SK-N-SH (cell line): ENCODE measurements at regions not wholly inside any gene's neighbourhood (a gene's known extent, or its start where the extent isn't known, plus 50 kb on each side); places are given as distances from the start of the nearest gene placed in this dataset.

ENCODE experiments used
- EP300 ChIP-seq, 2 experiments: IDR thresholded peaks; 2 replicates each; pipeline versions ENCODE4 v1.4.0 to v1.6.1; 2012; ENCODE audit warnings: borderline replicate concordance in 1 of 2, low read depth in 1 of 2, low read length in 1 of 2
- JUND ChIP-seq: IDR thresholded peaks from 2 replicates; pipeline ENCODE4 v1.4.0; 2012
- MXI1 ChIP-seq: IDR thresholded peaks from 2 replicates; pipeline ENCODE4 v1.6.1; 2012; ENCODE audit warnings: mild to moderate bottlenecking, low read depth, low read length, improper control_type of control experiment
- POLR2AphosphoS5 ChIP-seq: IDR thresholded peaks from 2 replicates; pipeline ENCODE4 v1.6.1; 2012; ENCODE audit warnings: low read depth, low read length
- RCOR1 ChIP-seq: fragments of 150-350 bp; IDR thresholded peaks from 2 replicates; pipeline ENCODE4 v1.6.1; 2017; ENCODE audit warnings: antibody characterized with exemption, low read length
- RXRA ChIP-seq: IDR thresholded peaks from 2 replicates; pipeline ENCODE4 v1.4.0; 2012; ENCODE audit warnings: low read depth, mild to moderate bottlenecking, borderline replicate concordance
- SIN3A ChIP-seq: IDR thresholded peaks from 2 replicates; pipeline ENCODE4 v1.6.1; 2012; ENCODE audit warnings: low read depth, mild to moderate bottlenecking, low read length, moderate library complexity, borderline replicate concordance
- TF ChIP-seq, protein P1 (sequence below): fragments of 200-600 bp; sonication (generic); IDR thresholded peaks from 2 replicates; pipeline ENCODE4 v1.6.1; 2017; ENCODE audit warnings: antibody characterized with exemption, mild to moderate bottlenecking, moderate library complexity
- TF ChIP-seq, protein P2 (sequence below): IDR thresholded peaks from 2 replicates; pipeline ENCODE4 v1.4.0; 2012; ENCODE audit warnings: low read depth

DNA sequence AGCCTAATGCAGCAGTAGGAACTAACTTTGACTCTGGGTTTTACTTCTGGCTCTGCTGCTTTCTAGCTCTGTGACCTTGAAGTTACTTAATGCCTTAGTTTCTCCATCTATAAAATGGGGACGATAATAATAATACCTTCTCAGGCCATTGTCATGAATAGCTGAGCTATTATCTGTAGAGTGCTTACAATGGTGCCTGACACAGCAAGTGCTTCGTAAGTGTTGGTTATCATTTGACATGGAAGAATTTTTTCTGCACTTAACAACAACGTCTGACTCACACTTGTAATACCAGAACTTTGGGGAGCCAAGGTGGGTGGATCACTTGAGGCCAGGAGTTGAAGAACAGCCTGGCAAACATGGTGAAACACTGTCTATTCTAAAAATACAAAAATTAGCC lies 140.5 kb downstream of the ARL4A start:
- no peak for TF ChIP-seq JUND
- TF ChIP-seq MXI1 = no peak
- TF ChIP-seq, protein P1, sequence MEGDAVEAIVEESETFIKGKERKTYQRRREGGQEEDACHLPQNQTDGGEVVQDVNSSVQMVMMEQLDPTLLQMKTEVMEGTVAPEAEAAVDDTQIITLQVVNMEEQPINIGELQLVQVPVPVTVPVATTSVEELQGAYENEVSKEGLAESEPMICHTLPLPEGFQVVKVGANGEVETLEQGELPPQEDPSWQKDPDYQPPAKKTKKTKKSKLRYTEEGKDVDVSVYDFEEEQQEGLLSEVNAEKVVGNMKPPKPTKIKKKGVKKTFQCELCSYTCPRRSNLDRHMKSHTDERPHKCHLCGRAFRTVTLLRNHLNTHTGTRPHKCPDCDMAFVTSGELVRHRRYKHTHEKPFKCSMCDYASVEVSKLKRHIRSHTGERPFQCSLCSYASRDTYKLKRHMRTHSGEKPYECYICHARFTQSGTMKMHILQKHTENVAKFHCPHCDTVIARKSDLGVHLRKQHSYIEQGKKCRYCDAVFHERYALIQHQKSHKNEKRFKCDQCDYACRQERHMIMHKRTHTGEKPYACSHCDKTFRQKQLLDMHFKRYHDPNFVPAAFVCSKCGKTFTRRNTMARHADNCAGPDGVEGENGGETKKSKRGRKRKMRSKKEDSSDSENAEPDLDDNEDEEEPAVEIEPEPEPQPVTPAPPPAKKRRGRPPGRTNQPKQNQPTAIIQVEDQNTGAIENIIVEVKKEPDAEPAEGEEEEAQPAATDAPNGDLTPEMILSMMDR = no peak
- TF ChIP-seq RCOR1 = no peak
- TF ChIP-seq RXRA = no peak
- no peak for TF ChIP-seq EP300 (IDR thresholded peaks at IDR 0.05; ENCODE audit: borderline replicate concordance in 1 of 2, low read depth in 1 of 2, low read length in 1 of 2)
- TF ChIP-seq, protein P2, sequence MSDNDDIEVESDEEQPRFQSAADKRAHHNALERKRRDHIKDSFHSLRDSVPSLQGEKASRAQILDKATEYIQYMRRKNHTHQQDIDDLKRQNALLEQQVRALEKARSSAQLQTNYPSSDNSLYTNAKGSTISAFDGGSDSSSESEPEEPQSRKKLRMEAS = no peak
- TF ChIP-seq POLR2AphosphoS5 = no peak
- TF ChIP-seq SIN3A = no peak
